Astrocyte of the spinal cord (primary cell): ENCODE measurements at regions not wholly inside any gene's neighbourhood (a gene's known extent, or its start where the extent isn't known, plus 50 kb on each side); places are given as distances from the start of the nearest gene placed in this dataset.

ENCODE experiments used
- DNase-seq: peaks from one replicate; pipeline ENCODE4 v3.0.0; 2011; ENCODE audit warnings: low read depth, low spot score
- H3K4me3 ChIP-seq: 2 replicates; pipeline ENCODE4 v1.5.1; 2011; ENCODE audit warnings: low read depth, mild to moderate bottlenecking, low read length, moderate library complexity
- in situ Hi-C: cut with HindIII; loops from 2 replicates; pipeline ENCODE4 v1.10.0; 2017; ENCODE audit warnings: low sequenced_read_pairs
- TF ChIP-seq, protein P1 (sequence below): IDR thresholded peaks from 2 replicates; pipeline ENCODE4 v1.5.1; 2012; ENCODE audit warnings: low read depth, mild to moderate bottlenecking, low read length, inconsistent platforms

DNA sequence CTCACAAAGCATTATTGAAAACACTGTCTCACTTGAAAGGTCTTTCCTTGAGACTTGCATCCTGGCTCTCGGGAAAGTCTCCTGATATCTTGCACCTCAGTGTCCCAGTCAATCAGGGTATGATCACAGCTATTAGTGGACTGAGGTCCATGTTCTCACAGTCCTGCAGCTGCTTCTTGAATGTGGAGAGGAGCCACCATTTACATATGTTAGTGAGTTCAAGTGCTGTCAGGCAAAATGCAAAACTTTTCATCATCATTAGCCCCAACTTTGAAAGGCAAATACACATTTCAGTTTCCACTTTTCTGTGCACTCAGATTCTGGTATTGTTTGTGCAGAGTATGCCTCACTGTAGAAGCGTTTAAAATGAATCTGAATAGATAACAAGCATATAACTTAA, 111.6 kb downstream of the SNX18 start:
- in situ Hi-C loops, result no loop called here
- no peak for DNase-seq
- TF ChIP-seq, protein P1, sequence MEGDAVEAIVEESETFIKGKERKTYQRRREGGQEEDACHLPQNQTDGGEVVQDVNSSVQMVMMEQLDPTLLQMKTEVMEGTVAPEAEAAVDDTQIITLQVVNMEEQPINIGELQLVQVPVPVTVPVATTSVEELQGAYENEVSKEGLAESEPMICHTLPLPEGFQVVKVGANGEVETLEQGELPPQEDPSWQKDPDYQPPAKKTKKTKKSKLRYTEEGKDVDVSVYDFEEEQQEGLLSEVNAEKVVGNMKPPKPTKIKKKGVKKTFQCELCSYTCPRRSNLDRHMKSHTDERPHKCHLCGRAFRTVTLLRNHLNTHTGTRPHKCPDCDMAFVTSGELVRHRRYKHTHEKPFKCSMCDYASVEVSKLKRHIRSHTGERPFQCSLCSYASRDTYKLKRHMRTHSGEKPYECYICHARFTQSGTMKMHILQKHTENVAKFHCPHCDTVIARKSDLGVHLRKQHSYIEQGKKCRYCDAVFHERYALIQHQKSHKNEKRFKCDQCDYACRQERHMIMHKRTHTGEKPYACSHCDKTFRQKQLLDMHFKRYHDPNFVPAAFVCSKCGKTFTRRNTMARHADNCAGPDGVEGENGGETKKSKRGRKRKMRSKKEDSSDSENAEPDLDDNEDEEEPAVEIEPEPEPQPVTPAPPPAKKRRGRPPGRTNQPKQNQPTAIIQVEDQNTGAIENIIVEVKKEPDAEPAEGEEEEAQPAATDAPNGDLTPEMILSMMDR, result no peak
- no peak overlapping the region for H3K4me3 ChIP-seq

DNA sequence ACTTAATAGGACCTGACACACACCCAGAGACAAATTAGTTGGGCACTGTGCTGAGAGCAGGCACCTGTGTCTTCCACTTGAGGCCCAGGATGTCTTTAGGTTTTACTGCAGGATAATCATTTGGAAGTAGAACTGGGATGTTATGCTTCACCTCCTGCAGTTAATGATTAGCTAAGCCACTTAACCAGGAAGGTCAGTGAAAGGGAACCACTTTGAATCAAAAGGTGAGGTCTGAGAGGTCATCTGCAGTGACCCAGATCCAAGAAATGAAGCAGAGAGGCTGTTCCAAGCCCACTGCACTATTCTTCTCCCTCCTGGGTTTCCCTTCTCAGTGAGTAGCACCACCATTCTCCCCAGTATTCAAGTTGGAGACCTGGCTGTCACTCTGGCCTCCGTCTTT, 110.5 kb downstream of the SNX18 start:
- no peak overlapping the region for H3K4me3 ChIP-seq
- in situ Hi-C loops, result no loop called here
- DNase-seq, result no peak
- TF ChIP-seq, protein P1, result no peak

DNA sequence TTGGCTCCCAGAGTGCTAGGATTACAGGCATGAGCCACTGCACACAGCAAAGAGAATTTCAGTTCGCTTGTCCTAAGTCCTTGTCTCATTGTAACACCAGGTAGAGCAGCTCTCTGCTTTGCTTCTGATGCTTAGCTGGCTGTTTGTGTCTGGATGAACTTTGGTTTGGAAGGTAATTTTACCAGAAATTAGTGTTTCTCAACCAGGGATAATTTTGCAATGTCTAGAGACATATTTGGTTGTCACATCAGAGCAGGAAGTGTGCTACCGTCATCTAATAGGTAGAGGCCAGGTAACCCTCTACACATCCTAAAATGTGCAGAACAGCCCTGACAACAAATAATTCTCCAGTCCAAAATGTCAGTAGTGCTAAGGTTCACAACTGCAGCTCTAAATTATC, 108.8 kb downstream of the SNX18 start:
- no peak for DNase-seq
- TF ChIP-seq, protein P1, result no peak
- in situ Hi-C loops, result no loop called here
- no peak overlapping the region for H3K4me3 ChIP-seq

DNA sequence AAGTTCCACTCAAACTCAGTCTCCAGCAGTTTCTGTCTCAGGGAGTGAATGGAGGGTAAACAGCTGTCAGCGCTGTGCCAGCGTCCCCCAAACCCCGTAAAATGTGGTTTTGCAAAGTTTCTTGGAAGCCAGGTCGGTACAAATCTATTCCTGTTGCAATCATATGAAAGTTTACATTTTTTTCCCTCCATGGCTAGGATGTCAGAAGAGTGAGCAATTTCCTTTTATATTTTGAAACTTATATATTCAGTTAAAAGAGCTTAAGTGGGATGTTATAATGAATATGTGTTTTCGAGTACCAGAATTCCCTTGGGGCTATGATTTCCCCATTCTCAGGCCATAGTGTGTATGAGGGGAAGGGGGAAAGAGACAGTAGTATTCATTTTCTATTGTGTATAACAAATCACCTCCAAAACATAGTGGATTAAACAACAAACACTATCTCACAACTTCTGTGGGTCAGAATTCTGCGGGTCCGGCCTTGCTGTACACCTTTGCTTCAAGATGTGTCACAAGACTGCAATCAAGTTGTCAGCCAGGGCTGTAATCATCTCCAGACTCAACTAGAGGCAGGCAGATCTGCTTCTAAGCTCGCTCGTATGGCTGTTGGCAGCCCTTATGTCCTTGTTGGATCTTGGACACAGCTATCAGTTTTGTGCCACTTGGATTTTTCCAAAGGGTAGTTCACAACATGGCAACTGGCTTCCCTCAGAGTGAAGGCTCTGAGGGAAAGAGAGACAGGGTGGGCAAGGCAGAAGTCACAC, 107.4 kb downstream of the SNX18 start:
- DNase-seq, result no peak
- in situ Hi-C loops, result no loop called here
- no peak overlapping the region for H3K4me3 ChIP-seq
- TF ChIP-seq, protein P1, result no peak

DNA sequence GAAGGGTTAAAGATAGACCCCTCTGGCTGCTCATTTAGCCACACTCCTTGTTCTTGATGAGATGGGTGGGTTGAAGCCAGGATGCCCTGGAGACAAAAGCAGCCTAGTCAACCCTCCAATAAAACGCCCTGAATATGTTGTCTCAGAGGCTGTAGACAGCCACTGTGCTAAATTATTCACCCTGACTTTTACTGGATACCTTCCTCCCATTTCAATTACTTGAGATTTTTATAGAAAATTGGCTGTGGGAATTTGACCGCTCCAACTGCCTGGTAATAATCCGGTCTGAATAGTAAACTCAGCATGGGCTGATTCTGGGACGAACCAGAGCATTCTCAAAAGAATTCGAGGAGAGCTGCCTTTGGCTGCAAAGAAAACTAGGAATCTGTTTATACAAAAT, 104.2 kb downstream of the SNX18 start:
- H3K4me3 ChIP-seq, result no peak overlapping the region
- no peak for DNase-seq
- TF ChIP-seq, protein P1, result no peak
- in situ Hi-C loops, result no loop called here

DNA sequence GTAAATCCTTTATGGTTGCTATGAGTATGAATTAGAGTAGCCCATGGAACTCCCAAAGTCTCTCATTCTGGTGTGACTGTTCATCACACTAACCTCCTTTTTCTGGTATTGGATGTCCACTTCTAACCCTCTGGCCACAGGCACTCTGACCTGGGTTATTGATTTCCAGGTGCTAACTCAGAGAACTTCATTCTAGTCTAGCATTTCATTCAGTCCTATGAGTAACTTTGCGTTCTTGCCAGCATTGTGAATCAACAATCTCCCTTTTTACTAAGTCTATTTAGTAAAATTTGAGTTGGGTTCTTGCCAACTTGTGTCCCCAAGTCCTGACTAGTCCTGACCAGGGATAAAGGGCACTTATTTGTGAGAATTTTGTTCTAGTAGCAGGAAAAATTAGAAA, 103.5 kb downstream of the SNX18 start:
- DNase-seq, result no peak
- TF ChIP-seq, protein P1, result no peak
- H3K4me3 ChIP-seq, result no peak overlapping the region
- in situ Hi-C loops, result no loop called here
